ENCODE measurements at regions not wholly inside any gene's neighbourhood (a gene's known extent, or its start where the extent isn't known, plus 50 kb on each side); places are given as distances from the start of the nearest gene placed in this dataset.
"Not testable (repeated sequence)": the region's sequence is repeated elsewhere in the genome, so short reads cannot be mapped to it uniquely, and the experiment has no call there.

DNA sequence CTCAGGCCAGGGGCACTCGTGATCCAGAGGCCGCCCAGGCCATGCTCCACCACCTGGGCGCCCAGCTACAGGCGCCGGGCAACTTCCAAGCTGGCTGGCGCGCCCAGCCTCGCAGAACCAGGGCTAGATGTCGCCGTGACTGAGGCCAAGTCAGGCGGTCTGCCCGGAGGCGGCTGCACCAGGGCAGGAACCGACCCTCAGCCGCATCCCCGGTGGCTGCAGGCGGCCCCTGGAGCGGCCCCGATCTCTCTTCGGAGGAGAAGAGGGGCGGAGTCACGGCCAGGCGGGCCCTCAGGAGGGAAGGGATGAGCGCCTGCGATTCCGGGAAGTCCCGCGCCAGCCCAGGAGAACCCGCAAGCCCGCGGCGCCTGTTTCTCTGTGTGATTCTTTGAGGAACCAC is 63.2 kb upstream of the GPR39 start:
- TF ChIP-seq, protein P1, sequence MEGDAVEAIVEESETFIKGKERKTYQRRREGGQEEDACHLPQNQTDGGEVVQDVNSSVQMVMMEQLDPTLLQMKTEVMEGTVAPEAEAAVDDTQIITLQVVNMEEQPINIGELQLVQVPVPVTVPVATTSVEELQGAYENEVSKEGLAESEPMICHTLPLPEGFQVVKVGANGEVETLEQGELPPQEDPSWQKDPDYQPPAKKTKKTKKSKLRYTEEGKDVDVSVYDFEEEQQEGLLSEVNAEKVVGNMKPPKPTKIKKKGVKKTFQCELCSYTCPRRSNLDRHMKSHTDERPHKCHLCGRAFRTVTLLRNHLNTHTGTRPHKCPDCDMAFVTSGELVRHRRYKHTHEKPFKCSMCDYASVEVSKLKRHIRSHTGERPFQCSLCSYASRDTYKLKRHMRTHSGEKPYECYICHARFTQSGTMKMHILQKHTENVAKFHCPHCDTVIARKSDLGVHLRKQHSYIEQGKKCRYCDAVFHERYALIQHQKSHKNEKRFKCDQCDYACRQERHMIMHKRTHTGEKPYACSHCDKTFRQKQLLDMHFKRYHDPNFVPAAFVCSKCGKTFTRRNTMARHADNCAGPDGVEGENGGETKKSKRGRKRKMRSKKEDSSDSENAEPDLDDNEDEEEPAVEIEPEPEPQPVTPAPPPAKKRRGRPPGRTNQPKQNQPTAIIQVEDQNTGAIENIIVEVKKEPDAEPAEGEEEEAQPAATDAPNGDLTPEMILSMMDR (IDR thresholded peaks at IDR 0.05): not testable (repeated sequence)
- TF ChIP-seq POLR2A (IDR thresholded peaks at IDR 0.05): not testable (repeated sequence)
